Ovary (tissue), 7 donors: ENCODE measurements at regions not wholly inside any gene's neighbourhood (a gene's known extent, or its start where the extent isn't known, plus 50 kb on each side); places are given as distances from the start of the nearest gene placed in this dataset.
A peak's percentile ranks its signal among the peaks of the same experiment; 100 is the strongest.

Experiments used
- DNase-seq, 5 donors: peaks; one replicate each; pipeline ENCODE4 v3.0.0-alpha.2; 2019 to 2020
- H3K27ac ChIP-seq, 2 donors: fragments of 200-600 bp; one replicate each; pipeline versions ENCODE4 v1.5.1 to v1.8.0; 2019 to 2022
- H3K27me3 ChIP-seq: fragments of 200-600 bp; one replicate; pipeline ENCODE4 v1.8.0; 2022
- H3K36me3 ChIP-seq: fragments of 200-600 bp; sonication (generic); one replicate; pipeline ENCODE4 v1.5.1; 2019
- H3K4me1 ChIP-seq: one replicate; pipeline ENCODE4 v1.8.1; 2013; ENCODE audit warnings: mild to moderate bottlenecking, moderate library complexity; ENCODE audit not compliant: insufficient read depth
- H3K4me3 ChIP-seq: fragments of 200-600 bp; sonication (generic); one replicate; pipeline ENCODE4 v1.5.1; 2017
- H3K9me3 ChIP-seq, 2 donors: fragments of 200-600 bp in 1 of 2; sonication (generic) in 1 of 2; one replicate each; pipeline versions ENCODE4 v1.5.1 to v1.8.1; 2013 to 2019; ENCODE audit warnings: mild to moderate bottlenecking in 1 of 2, moderate library complexity in 1 of 2
- EP300 ChIP-seq: sonication (generic); formaldehyde crosslinking; IDR thresholded peaks from one replicate; pipeline ENCODE4 v1.6.1; 2017; ENCODE audit warnings: antibody characterized with exemption
- POLR2A ChIP-seq: fragments of 450-650 bp; IDR thresholded peaks from one replicate; pipeline ENCODE4 v1.6.1; 2017; ENCODE audit warnings: antibody characterized with exemption, mild to moderate bottlenecking, moderate library complexity
- WGBS, 3 donors: extraction: QIAGEN DNeasy Blood & Tissue Kit in 1 of 3; methylation state at CpG; one replicate each; pipeline versions ENCODE4 v1.1.5 to v1.1.7; 2013 to 2017; 5-methylcytosine and 5-hydroxymethylcytosine counted together
- intact Hi-C, 4 donors: fragments of 100-400 bp; cut with DNase I; formaldehyde crosslinking; loops; one replicate each; pipeline versions ENCODE4 v1.11.0 to v1.15.1; 2022 to 2023
- TF ChIP-seq, protein P1 (sequence below), 3 donors: fragments of 450-650 bp in 2 of 3; fragments of 200-600 bp in 1 of 3; IDR thresholded peaks; one replicate each; pipeline versions ENCODE4 v1.5.1 to v1.8.0; 2016 to 2022; ENCODE audit warnings: antibody characterized with exemption in 3 of 3, mild to moderate bottlenecking in 1 of 3
- donor health status: DM: no; HTN: no; CAD: no; lungs with moderate emphysema.
- donor health status: DM: no; HTN: no; CAD: no.
- donor health status: Bipolar disorder and iron deficiency.
- donor health status: DM: no; HTN: no; CAD: no.
- donor health status: DM: yes; HTN: yes; CAD: no.

DNA sequence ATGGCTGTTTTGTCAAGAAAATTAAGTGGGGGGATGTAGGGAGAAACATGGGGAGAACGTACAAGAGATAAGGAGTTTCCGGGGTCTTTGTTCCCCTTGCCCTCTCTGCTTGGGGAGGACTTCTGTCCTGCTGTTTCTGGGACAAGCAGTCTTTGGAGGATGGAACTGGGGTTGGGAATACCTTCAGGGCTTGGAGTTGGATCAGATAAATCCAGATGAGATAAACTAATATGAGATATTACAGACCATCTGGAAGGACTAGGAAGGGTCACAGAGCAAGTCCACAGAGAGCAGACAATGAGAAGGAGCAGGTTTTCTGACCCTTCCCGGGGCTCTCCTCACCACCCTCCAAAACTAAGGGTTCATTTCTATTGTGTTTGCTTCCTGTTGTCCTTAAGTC, 237.5 kb downstream of the TSHZ3 start:
- H3K4me3 ChIP-seq: no peak overlapping the region
- H3K27me3 ChIP-seq: no peaks in the 10 kb centered on the region
- H3K36me3 ChIP-seq: no peaks in the 10 kb centered on the region
- no peak overlapping the region for H3K27ac ChIP-seq
- WGBS, 3 donors: 76 to 84% (median 81%) methylated on average over 3 of the region's 3 CpGs
- no peaks in the 10 kb centered on the region for H3K9me3 ChIP-seq
- TF ChIP-seq, protein P1, sequence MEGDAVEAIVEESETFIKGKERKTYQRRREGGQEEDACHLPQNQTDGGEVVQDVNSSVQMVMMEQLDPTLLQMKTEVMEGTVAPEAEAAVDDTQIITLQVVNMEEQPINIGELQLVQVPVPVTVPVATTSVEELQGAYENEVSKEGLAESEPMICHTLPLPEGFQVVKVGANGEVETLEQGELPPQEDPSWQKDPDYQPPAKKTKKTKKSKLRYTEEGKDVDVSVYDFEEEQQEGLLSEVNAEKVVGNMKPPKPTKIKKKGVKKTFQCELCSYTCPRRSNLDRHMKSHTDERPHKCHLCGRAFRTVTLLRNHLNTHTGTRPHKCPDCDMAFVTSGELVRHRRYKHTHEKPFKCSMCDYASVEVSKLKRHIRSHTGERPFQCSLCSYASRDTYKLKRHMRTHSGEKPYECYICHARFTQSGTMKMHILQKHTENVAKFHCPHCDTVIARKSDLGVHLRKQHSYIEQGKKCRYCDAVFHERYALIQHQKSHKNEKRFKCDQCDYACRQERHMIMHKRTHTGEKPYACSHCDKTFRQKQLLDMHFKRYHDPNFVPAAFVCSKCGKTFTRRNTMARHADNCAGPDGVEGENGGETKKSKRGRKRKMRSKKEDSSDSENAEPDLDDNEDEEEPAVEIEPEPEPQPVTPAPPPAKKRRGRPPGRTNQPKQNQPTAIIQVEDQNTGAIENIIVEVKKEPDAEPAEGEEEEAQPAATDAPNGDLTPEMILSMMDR (IDR thresholded peaks at IDR 0.05): no peak
- no peak for TF ChIP-seq EP300
- no peak for TF ChIP-seq POLR2A
- DNase-seq: no peak
- intact Hi-C loops: no loop called here
- H3K4me1 ChIP-seq: no peaks in the 10 kb centered on the region

DNA sequence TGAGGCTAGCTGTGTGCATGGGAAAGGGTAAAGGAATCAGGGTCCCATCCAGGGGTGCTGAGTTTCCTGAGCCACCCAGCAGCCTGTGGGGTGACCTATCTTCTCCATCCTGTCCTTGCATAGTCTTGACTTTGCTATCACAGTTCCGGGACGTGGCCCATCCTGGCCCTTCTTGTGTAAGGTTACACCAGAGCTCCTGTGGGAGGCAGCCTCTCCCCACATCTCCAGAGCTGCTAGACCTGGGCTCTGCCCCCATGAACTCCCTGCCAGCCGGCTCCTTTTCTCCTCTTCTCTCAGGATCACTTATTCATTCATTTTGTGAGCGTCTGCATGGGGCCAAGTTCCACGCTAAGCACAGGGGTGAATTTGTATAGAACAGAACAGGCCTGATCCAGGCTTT, 238.9 kb downstream of the TSHZ3 start:
- no peaks in the 10 kb centered on the region for H3K4me1 ChIP-seq
- intact Hi-C loops: no loop called here
- no peaks in the 10 kb centered on the region for H3K27me3 ChIP-seq
- peak in 4 of 5 donors; percentile 16 to 49 (median 26) for DNase-seq
- no peak overlapping the region for H3K4me3 ChIP-seq
- no peaks in the 10 kb centered on the region for H3K36me3 ChIP-seq
- 64 to 76% (median 65%) methylated on average over 5 of the region's 5 CpGs for WGBS, 3 donors
- TF ChIP-seq POLR2A: no peak
- no peak for TF ChIP-seq EP300
- TF ChIP-seq, protein P1 (IDR thresholded peaks at IDR 0.05): no peak
- no peaks in the 10 kb centered on the region for H3K9me3 ChIP-seq
- H3K27ac ChIP-seq: no peak overlapping the region

DNA sequence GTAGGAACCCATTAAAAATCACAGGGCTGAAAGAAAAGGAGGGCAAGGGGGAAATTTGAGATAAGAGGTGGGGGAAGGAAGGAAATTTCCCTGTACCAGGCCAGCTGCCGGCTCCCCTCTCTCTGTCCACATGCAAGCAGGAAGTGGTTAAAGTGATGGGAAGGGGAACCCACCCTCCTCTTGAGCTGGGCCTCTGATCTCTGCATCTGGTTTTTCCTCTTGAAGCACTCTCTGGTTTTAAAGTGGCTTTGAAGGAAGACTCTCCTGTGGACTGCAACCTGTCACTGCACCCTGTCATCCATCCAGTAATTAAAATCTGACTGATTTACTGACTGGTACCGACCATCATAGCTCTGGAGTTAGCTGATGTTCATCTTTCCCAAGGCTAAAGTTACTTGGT, 239.6 kb downstream of the TSHZ3 start:
- no peak for DNase-seq
- no peaks in the 10 kb centered on the region for H3K36me3 ChIP-seq
- WGBS, 3 donors: 61 to 75% (median 63%) methylated on average over 2 of the region's 2 CpGs
- intact Hi-C loops: no loop called here
- H3K4me1 ChIP-seq: no peaks in the 10 kb centered on the region
- no peaks in the 10 kb centered on the region for H3K9me3 ChIP-seq
- H3K27me3 ChIP-seq: no peaks in the 10 kb centered on the region
- no peak overlapping the region for H3K27ac ChIP-seq
- no peak overlapping the region for H3K4me3 ChIP-seq
- TF ChIP-seq POLR2A (no peak), EP300 (no peak)
- TF ChIP-seq, protein P1 (IDR thresholded peaks at IDR 0.05): no peak

DNA sequence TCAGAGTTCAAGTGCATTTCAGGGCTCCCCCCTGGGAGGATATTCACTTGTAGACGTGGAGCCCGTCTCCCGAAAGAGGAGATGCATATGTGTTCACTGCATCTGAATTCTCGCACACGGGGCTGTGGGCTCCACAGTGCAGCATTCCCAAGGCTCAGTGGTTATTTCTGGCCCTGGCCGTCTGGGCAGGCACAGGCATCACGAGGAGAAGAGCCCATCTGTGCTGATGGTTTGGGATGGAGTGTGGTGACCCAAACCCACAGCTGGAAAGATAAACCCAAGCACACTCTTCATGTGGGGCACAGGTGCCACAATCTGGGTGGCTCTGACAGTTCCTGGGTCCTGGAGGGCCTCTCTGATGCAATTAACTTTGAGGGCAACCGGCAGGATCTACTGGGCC, 242.1 kb downstream of the TSHZ3 start:
- Histone ChIP-seq H3K27ac (no peak overlapping the region), H3K4me3 (no peak overlapping the region), H3K27me3 (no peaks in the 10 kb centered on the region), H3K9me3 (no peaks in the 10 kb centered on the region), H3K4me1 (no peaks in the 10 kb centered on the region), H3K36me3 (no peaks in the 10 kb centered on the region)
- intact Hi-C loops: no loop called here
- TF ChIP-seq EP300 (no peak), POLR2A (no peak)
- TF ChIP-seq, protein P1 (IDR thresholded peaks at IDR 0.05): no peak
- WGBS, 3 donors: 89 to 93% (median 92%) methylated on average over 8 of the region's 8 CpGs
- DNase-seq: no peak

DNA sequence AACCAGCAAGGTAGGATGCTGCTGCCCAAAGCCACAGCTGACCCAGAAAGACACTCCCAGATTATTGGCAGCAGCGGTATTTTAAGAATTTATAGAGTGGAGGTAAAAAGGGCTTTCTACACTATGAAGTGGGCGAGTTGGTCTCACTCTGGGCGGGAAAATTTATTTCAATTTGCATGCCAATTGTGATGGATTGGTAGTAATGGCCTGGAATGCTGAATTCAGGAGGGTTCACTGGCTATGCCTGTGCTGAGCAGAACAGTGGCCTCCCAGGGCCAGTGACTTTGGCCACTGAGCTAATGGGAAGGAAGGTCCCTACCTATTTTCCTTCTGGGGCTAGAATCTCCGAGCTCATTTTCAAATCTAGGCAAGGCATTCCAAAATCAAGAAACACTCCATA, 243.5 kb downstream of the TSHZ3 start:
- no peaks in the 10 kb centered on the region for H3K36me3 ChIP-seq
- no peak overlapping the region for H3K27ac ChIP-seq
- WGBS, 3 donors: 94 to 96% (median 96%) methylated on average over 4 of the region's 4 CpGs
- H3K4me1 ChIP-seq: no peaks in the 10 kb centered on the region
- no peak overlapping the region for H3K4me3 ChIP-seq
- intact Hi-C loops: no loop called here
- no peak for DNase-seq
- H3K27me3 ChIP-seq: no peaks in the 10 kb centered on the region
- no peak for TF ChIP-seq EP300
- TF ChIP-seq, protein P1 (IDR thresholded peaks at IDR 0.05): no peak
- H3K9me3 ChIP-seq: no peaks in the 10 kb centered on the region
